ENCODE measurements at regions not wholly inside any gene's neighbourhood (a gene's known extent, or its start where the extent isn't known, plus 50 kb on each side); places are given as distances from the start of the nearest gene placed in this dataset.

DNA sequence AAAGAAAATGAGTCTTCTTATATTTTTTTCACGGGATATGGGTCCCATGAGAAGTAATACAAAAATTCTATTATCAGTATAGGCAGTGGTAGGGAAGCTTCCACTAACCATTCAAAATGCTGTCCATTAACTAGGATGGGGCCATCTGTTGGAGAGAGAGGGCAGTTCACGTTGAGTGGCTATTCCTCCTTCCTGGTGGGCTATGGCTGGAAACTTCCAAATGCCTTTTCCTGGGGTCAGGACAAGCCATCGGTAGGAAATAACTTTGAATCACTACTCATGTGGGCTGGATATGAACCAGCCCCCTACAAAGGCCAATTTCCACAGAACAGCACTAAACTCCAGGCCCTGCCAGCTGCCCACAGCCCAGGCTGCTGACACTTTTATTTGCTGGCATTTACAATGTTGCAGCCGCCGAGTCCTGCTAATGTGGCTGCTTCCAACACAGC is 156.1 kb upstream of the HNRNPA3 start:
- intact Hi-C loops (cut with micrococcal nuclease; ENCODE audit: unreplicated experiment) = no loop called here
- CTCF ChIA-PET = interaction anchor here (0.7 kb wide), 2 partner anchors 337 to 349 kb away, joined by 3 read pairs; no protein-coding TSS in a partner anchor
- H2AFZ ChIP-seq = no peak overlapping the region
- no peaks in the 10 kb centered on the region for H3K4me1 ChIP-seq (replicated peaks; ENCODE audit: insufficient read depth)
- no peaks in the 10 kb centered on the region for H3F3A ChIP-seq (ENCODE audit: insufficient read depth, low read depth)
- H3K4me3 ChIP-seq = no peak overlapping the region
- H3K27me3 ChIP-seq (ENCODE audit: insufficient read depth, low read depth) = no peaks in the 10 kb centered on the region
- BruUV-seq (replicated peaks) = no TSS peak
- H3K79me2 ChIP-seq (ENCODE audit: low read depth) = no peaks in the 10 kb centered on the region
- TF ChIP-seq, protein P1, sequence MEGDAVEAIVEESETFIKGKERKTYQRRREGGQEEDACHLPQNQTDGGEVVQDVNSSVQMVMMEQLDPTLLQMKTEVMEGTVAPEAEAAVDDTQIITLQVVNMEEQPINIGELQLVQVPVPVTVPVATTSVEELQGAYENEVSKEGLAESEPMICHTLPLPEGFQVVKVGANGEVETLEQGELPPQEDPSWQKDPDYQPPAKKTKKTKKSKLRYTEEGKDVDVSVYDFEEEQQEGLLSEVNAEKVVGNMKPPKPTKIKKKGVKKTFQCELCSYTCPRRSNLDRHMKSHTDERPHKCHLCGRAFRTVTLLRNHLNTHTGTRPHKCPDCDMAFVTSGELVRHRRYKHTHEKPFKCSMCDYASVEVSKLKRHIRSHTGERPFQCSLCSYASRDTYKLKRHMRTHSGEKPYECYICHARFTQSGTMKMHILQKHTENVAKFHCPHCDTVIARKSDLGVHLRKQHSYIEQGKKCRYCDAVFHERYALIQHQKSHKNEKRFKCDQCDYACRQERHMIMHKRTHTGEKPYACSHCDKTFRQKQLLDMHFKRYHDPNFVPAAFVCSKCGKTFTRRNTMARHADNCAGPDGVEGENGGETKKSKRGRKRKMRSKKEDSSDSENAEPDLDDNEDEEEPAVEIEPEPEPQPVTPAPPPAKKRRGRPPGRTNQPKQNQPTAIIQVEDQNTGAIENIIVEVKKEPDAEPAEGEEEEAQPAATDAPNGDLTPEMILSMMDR (conservative IDR thresholded peaks at IDR 0.05) = no peak; the same call in 1 of the 2 replicates
- TF ChIP-seq EZH2 (IDR thresholded peaks at IDR 0.05; ENCODE audit: low read depth) = no peak
- H3K9me2 ChIP-seq (ENCODE audit: insufficient read depth) = no peaks in the 10 kb centered on the region
- POLR2A ChIA-PET (ENCODE audit: unreplicated experiment) = no interaction called here
- H4K20me1 ChIP-seq (ENCODE audit: insufficient read depth) = no peaks in the 10 kb centered on the region
- no peak overlapping the region for H3K4me2 ChIP-seq
- no peaks in the 10 kb centered on the region for H3K9me3 ChIP-seq (ENCODE audit: insufficient read depth, low read depth)
- H3K27ac ChIP-seq = no peak overlapping the region
- no peak for DNase-seq
- no peaks in the 10 kb centered on the region for H3K36me3 ChIP-seq (ENCODE audit: low read depth)

DNA sequence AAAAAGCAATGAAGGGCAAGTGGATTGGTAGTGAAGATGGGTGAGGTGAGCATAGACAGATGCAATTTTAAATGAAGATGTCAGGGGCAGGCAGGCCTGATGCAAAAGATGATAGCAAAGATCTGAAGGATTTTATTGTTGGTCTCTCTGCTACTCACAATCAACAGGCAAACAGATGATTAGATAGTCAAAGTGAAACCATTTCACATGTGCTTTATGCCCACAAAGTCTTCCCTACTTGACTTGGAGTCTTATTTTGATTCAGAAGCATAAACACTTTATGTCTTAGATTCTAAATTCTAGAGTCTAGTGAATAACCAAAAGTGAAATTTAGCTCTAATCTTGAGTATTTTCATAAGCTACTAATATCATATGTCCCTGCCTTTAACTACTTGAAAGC is 153.8 kb upstream of the HNRNPA3 start:
- no peaks in the 10 kb centered on the region for H3K9me3 ChIP-seq (ENCODE audit: insufficient read depth, low read depth)
- ChIA-PET CTCF (interaction anchor here (0.7 kb wide), 1 partner anchor 91 kb away, joined by 3 read pairs; no protein-coding TSS in a partner anchor), POLR2A (ENCODE audit: unreplicated experiment) (no interaction called here)
- no peaks in the 10 kb centered on the region for H3K36me3 ChIP-seq (ENCODE audit: low read depth)
- H3F3A ChIP-seq (ENCODE audit: insufficient read depth, low read depth) = no peaks in the 10 kb centered on the region
- intact Hi-C loops (cut with micrococcal nuclease; ENCODE audit: unreplicated experiment) = no loop called here
- no peak overlapping the region for H3K4me3 ChIP-seq
- no peaks in the 10 kb centered on the region for H3K27me3 ChIP-seq (ENCODE audit: insufficient read depth, low read depth)
- no TSS peak for BruUV-seq (replicated peaks)
- no peaks in the 10 kb centered on the region for H3K9me2 ChIP-seq (ENCODE audit: insufficient read depth)
- H3K4me1 ChIP-seq (replicated peaks; ENCODE audit: insufficient read depth) = no peaks in the 10 kb centered on the region
- DNase-seq = no peak
- no peak for TF ChIP-seq EZH2 (IDR thresholded peaks at IDR 0.05; ENCODE audit: low read depth)
- TF ChIP-seq, protein P1 (conservative IDR thresholded peaks at IDR 0.05) = no peak
- no peak overlapping the region for H2AFZ ChIP-seq
- H4K20me1 ChIP-seq (ENCODE audit: insufficient read depth) = no peaks in the 10 kb centered on the region
- H3K27ac ChIP-seq = no peak overlapping the region
- H3K79me2 ChIP-seq (ENCODE audit: low read depth) = no peaks in the 10 kb centered on the region
- H3K4me2 ChIP-seq = no peak overlapping the region

DNA sequence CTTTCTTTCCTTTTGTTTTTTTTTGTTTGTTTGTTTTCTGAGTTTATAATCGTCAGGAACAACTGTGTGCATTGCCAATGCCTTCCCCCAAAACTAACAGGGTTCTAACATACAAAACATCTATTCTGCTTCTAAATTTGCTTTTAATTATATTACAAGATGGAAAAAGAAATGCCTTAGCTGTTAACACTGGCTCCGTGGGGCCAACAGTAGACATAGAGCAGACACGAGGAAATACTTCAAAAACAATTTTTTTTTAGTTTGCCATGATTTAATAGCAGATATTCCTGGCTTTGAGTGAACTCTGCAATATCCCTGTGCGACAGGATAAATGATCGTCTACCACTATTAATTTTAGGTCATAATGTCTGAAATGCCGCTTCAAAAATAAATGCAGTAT is 153.3 kb upstream of the HNRNPA3 start:
- POLR2A ChIA-PET (ENCODE audit: unreplicated experiment) = no interaction called here
- Histone ChIP-seq H3K9me3 (ENCODE audit: insufficient read depth, low read depth) (no peaks in the 10 kb centered on the region), H3K4me1 (replicated peaks; ENCODE audit: insufficient read depth) (no peaks in the 10 kb centered on the region), H3K79me2 (ENCODE audit: low read depth) (no peaks in the 10 kb centered on the region), H3K36me3 (ENCODE audit: low read depth) (no peaks in the 10 kb centered on the region), H4K20me1 (ENCODE audit: insufficient read depth) (no peaks in the 10 kb centered on the region), H2AFZ (no peak overlapping the region), H3K9me2 (ENCODE audit: insufficient read depth) (no peaks in the 10 kb centered on the region), H3K4me2 (no peak overlapping the region), H3K27ac (no peak overlapping the region), H3K27me3 (ENCODE audit: insufficient read depth, low read depth) (no peaks in the 10 kb centered on the region), H3K4me3 (no peak overlapping the region), H3F3A (ENCODE audit: insufficient read depth, low read depth) (no peaks in the 10 kb centered on the region)
- intact Hi-C loops (cut with micrococcal nuclease; ENCODE audit: unreplicated experiment) = no loop called here
- TF ChIP-seq, protein P1 (conservative IDR thresholded peaks at IDR 0.05) = no peak
- no peak for TF ChIP-seq EZH2 (IDR thresholded peaks at IDR 0.05; ENCODE audit: low read depth)
- BruUV-seq (replicated peaks) = no TSS peak
- DNase-seq = no peak
- CTCF ChIA-PET = interaction anchor here (0.7 kb wide), 1 partner anchor 91 kb away, joined by 3 read pairs; no protein-coding TSS in a partner anchor

Data from PC-9 (cell line).